ENCODE measurements at regions not wholly inside any gene's neighbourhood (a gene's known extent, or its start where the extent isn't known, plus 50 kb on each side); places are given as distances from the start of the nearest gene placed in this dataset.
"Not testable (repeated sequence)": the region's sequence is repeated elsewhere in the genome, so short reads cannot be mapped to it uniquely, and the experiment has no call there.

DNA sequence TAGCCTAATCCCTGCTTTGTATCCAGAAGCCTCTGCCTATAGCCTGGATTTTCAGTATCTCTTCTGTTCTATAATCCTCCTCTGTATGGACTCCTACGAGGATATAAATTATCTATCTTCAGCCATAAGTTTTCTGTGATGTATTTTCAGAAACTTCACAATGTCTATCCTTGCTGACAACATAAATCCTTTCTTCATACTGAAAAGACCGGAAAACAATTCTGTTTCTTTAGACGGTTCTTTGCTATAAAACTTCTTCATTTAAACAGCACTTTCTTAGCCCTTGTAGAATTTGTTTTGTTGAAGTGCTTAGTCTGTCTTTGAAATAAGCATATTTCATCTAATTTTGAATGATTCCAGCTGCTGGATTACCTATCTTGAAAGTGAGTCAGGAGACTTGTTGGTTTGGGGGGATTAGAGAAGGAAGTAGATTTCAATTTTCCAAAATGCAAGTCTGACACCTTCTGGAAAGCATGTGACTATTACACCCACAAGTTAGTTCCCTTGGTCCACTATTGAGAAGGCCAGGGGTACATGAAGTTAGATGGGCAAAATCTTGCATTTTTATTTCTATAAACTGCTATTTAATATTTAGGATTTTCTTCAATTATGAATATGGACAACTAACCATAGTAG lies 96.3 kb upstream of the RANBP3L start:
- no peaks in the 10 kb centered on the region for H3K36me3 ChIP-seq
- H3K4me3 ChIP-seq, result no peak overlapping the region
- H3K4me1 ChIP-seq, result peaks cover 99% of the 10 kb centered on the region
- H3K4me2 ChIP-seq, result peak overlapping the region; percentile 86
- no peaks in the 10 kb centered on the region for H3K9me3 ChIP-seq
- H3K9ac ChIP-seq, result peak overlapping the region; percentile 67; the same call in 1 of the 2 replicates
- peak overlapping the region; percentile 95 for H3K27ac ChIP-seq
- H4K20me1 ChIP-seq, result no peaks in the 10 kb centered on the region
- H3K27me3 ChIP-seq, result no peaks in the 10 kb centered on the region
- TF ChIP-seq Cebpa-rat (IDR thresholded peaks at IDR 0.05), result no peak

DNA sequence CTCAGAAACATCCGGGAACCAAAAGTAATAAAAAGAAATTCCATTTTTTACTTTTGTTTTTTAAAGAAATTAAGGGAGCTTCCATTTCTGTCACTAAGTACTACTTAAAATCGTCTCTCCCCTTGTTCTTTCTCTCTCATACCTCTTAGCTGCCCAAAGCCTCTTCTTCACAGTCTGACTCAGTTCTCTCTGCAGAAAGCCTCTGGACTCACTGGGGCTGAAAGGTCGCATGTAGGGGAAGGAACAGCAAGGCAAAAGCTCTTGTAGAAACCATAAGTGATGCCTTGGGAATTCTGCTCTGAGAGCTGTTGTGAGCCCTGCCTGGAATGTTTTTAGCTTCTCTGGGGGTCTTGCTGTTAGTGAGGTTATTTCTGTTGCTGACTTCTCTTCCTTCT lies 100.8 kb upstream of the RANBP3L start:
- H3K27me3 ChIP-seq, result no peaks in the 10 kb centered on the region

DNA sequence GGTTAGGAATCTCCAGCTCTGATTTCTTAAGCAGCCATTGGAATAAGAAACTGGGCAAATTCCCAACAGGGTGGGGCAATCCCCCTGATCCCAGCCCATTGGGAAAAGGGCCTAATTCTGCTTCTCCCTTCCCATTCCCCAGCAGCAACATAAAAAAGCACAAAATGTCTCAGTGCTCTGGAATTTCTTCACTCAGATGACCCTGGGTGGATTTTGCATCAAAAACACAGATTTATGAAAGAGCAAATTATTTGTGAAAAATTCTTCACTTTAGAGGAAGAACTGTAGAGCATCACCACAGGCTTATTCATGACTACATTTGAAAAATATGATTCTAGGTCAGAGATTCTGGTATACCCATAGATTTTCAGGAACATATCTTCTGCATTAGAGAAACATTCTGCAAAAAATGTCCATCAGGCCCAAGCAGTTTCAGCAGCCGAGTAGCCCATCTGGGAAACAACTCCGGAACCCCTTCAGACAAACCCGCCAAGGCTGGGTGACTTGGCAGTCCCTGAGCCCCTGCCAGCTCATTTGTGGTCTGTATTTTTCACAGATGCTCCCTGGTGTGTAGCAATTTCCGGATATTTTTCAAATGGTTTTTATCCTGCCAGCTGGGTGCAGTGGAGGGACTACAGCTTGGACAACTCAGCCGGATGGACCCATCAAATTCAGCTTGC lies 102.1 kb upstream of the RANBP3L start:
- peak overlapping the region; percentile 46; the same call in 1 of the 2 replicates for H3K4me3 ChIP-seq
- H3K36me3 ChIP-seq, result no peaks in the 10 kb centered on the region
- peak overlapping the region; percentile 97 for H3K27ac ChIP-seq
- peak overlapping the region; percentile 92 for H3K4me2 ChIP-seq
- peaks cover 85% of the 10 kb centered on the region for H3K4me1 ChIP-seq
- peak overlapping the region; percentile 80 for H3K9ac ChIP-seq
- peaks cover 5% of the 10 kb centered on the region for H3K9me3 ChIP-seq
- H4K20me1 ChIP-seq, result no peaks in the 10 kb centered on the region
- TF ChIP-seq Cebpa-rat (IDR thresholded peaks at IDR 0.05), result peak; percentile 97
- no peaks in the 10 kb centered on the region for H3K27me3 ChIP-seq

More for the DNA sequence above, 100.8 kb upstream of the RANBP3L start:
- Histone ChIP-seq H3K9me3 (no peaks in the 10 kb centered on the region), H3K4me3 (no peak overlapping the region), H3K4me2 (peak overlapping the region; percentile 92), H3K9ac (peak overlapping the region; percentile 78), H4K20me1 (no peaks in the 10 kb centered on the region), H3K4me1 (peaks cover 98% of the 10 kb centered on the region), H3K36me3 (no peaks in the 10 kb centered on the region), H3K27ac (peak overlapping the region; percentile 97)
- no peak for TF ChIP-seq Cebpa-rat (IDR thresholded peaks at IDR 0.05)

DNA sequence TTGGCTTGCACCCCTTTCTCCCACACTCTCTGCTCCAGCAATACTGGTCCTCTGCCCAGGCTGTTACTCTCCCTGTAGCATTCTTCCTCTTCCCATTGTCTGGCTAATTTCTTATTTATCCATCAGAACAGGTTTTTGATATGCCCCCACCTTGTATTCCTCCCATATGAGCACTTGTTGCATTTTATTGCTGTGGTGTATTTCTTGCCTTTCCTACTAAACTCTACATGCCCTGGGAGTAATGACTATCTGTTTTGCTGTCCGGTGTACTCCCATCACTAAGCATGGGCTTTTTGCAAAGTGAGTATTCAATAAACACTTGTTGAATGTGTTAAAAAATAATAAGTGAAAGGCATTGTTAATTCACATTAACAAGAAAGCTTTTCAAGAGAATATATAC lies 104.3 kb upstream of the RANBP3L start:
- H4K20me1 ChIP-seq, result no peaks in the 10 kb centered on the region
- H3K4me3 ChIP-seq, result no peak overlapping the region
- TF ChIP-seq Cebpa-rat (IDR thresholded peaks at IDR 0.05), result no peak
- H3K27me3 ChIP-seq, result no peaks in the 10 kb centered on the region
- H3K36me3 ChIP-seq, result no peaks in the 10 kb centered on the region
- H3K9me3 ChIP-seq, result peaks cover 24% of the 10 kb centered on the region
- H3K4me2 ChIP-seq, result peak overlapping the region; percentile 92
- peak overlapping the region; percentile 97 for H3K27ac ChIP-seq
- no peak overlapping the region for H3K9ac ChIP-seq
- peaks cover 63% of the 10 kb centered on the region for H3K4me1 ChIP-seq

DNA sequence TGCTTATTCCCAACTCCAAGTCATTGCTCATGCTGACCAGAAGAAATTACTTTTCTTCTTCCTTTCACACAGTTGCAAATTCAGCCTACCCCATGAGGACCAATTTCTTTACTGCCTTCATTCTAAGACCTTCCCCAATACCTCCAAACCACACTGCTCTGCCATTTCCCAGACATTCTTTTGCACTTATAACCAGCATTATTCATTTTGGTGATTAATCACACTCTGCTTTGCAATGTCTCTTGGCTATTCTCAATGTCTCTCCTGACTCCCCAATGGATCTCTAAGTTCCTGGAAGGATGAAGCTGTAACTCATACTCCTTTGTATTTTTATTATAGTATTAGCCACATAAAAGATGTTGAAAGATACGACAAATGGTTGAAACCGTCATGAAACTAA lies 105.7 kb upstream of the RANBP3L start:
- Histone ChIP-seq H3K4me3 (no peak overlapping the region), H3K27ac (peak overlapping the region; percentile 97), H3K4me2 (no peak overlapping the region; the same call in 1 of the 2 replicates), H3K4me1 (peaks cover 49% of the 10 kb centered on the region), H3K27me3 (no peaks in the 10 kb centered on the region), H3K9ac (no peak overlapping the region), H3K9me3 (peaks cover 29% of the 10 kb centered on the region), H4K20me1 (no peaks in the 10 kb centered on the region), H3K36me3 (no peaks in the 10 kb centered on the region)
- no peak for TF ChIP-seq Cebpa-rat (IDR thresholded peaks at IDR 0.05)

DNA sequence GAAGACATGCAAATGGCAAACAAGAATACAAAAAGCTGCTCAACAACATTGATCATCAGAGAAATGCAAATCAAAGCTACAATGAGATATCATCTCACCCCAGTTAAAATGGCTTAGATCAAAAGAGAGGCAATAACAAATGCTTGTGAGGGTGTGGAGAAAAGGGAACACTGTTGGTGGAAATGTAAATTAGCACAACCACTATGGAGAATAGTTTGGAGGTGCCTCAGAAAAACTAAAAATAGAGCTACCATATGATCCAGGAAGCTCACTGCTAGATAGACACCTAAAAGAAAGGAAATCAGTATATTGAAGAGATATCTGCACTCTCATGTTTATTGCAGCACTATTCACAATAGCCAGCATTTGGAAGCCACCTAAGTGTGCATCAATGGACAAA lies 108.0 kb upstream of the RANBP3L start:
- not testable (repeated sequence) for H4K20me1 ChIP-seq, H3K4me3 ChIP-seq, H3K4me2 ChIP-seq, H3K36me3 ChIP-seq, H3K27me3 ChIP-seq, H3K27ac ChIP-seq, H3K9ac ChIP-seq
- peaks cover 29% of the 10 kb centered on the region for H3K9me3 ChIP-seq
- H3K4me1 ChIP-seq, result peaks cover 27% of the 10 kb centered on the region

DNA sequence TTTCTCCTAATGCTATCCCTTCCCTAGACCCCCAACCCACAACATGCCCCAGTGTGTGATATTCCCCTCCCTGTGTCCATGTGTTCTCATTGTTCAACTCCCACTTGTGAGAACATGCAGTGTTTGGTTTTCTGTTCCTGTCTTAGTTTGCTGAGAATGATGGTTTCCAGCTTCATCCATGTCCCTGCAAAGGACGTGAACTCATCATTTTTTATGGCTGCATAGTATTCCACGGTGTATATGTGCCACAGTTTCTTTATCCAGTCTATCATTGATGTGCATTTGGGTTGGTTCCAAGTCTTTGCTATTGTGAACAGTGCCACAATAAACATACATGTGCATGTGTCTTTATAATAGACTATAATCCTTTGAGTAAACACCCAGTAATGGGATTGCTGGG lies 109.0 kb upstream of the RANBP3L start:
- not testable (repeated sequence) for H3K27me3 ChIP-seq, H3K36me3 ChIP-seq, H4K20me1 ChIP-seq, H3K9ac ChIP-seq, H3K27ac ChIP-seq, H3K4me2 ChIP-seq, H3K4me3 ChIP-seq
- Histone ChIP-seq H3K4me1 (peaks cover 18% of the 10 kb centered on the region), H3K9me3 (peaks cover 29% of the 10 kb centered on the region)

DNA sequence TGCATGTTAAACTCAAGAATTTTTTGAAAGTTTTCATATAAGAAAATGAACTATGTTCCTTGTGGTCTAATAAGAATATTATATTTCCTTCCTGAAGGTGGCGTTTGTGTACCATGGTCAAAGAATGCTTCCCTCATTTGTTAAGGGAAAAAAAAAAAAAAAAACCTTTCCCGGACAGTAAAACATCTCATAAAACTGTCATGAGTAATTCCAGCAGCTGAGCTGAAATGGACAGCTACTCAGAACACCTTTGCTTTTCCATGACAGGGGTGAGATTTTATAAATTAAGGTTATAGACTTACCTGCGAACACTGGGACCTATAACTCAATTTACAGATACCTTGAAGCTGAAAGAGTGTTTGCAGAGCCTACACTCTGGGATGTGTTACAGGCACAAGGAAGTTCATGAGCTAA lies 113.2 kb upstream of the RANBP3L start:
- H3K27ac ChIP-seq, result no peak overlapping the region
- H3K36me3 ChIP-seq, result no peaks in the 10 kb centered on the region
- no peak overlapping the region for H3K9ac ChIP-seq
- no peaks in the 10 kb centered on the region for H4K20me1 ChIP-seq
- no peak overlapping the region for H3K4me3 ChIP-seq
- no peak overlapping the region for H3K4me2 ChIP-seq
- no peak for TF ChIP-seq Cebpa-rat (IDR thresholded peaks at IDR 0.05)
- H3K27me3 ChIP-seq, result no peaks in the 10 kb centered on the region
- peaks cover 15% of the 10 kb centered on the region for H3K9me3 ChIP-seq
- peaks cover 23% of the 10 kb centered on the region for H3K4me1 ChIP-seq

DNA sequence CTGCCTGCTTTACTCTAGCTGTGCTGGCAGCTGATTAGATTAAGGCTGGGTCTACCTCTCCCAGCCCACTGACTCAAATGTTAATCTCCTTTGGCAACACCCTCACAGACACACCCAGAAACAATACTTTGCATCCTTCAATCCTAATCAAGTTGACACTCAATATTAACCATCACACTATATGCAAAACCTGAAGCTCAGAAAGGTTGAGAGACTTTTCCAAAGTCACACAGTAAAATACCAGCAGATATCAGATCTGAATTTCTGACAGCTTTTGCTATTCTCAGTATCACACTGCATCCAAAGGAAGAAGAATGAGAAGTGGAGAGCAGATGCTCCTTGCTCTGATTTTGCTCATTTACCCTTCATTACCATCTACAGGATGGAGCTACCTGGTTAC lies 114.9 kb upstream of the RANBP3L start:
- H3K4me2 ChIP-seq, result no peak overlapping the region
- H3K36me3 ChIP-seq, result no peaks in the 10 kb centered on the region
- H3K4me1 ChIP-seq, result peaks cover 41% of the 10 kb centered on the region
- no peak overlapping the region for H3K9ac ChIP-seq
- no peak overlapping the region for H3K27ac ChIP-seq
- H3K4me3 ChIP-seq, result no peak overlapping the region
- no peaks in the 10 kb centered on the region for H4K20me1 ChIP-seq
- TF ChIP-seq Cebpa-rat (IDR thresholded peaks at IDR 0.05), result no peak
- no peaks in the 10 kb centered on the region for H3K27me3 ChIP-seq
- no peaks in the 10 kb centered on the region for H3K9me3 ChIP-seq

DNA sequence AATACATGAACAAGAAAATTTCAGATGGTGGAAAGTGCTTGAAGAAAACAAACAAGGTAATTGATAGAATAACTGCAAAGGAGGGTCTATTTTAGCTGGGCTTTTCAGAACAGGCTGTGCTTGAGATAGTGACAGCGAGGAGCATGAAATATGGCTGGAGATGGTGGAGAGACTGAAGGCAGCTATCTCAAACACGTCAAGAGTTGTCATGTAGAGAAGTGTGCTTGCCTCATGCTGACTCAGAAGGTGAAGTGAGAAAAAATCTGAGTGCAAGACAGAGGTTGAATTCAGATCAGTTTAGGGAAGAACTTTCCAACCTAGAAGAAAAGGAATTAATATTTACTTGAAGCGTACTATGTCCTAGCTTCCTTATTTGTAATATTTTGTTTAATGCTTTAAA lies 115.5 kb upstream of the RANBP3L start:
- no peaks in the 10 kb centered on the region for H4K20me1 ChIP-seq
- H3K4me1 ChIP-seq, result peaks cover 47% of the 10 kb centered on the region
- no peak overlapping the region for H3K4me3 ChIP-seq
- no peak for TF ChIP-seq Cebpa-rat (IDR thresholded peaks at IDR 0.05)
- no peak overlapping the region for H3K9ac ChIP-seq
- no peaks in the 10 kb centered on the region for H3K36me3 ChIP-seq
- no peak overlapping the region for H3K4me2 ChIP-seq
- no peaks in the 10 kb centered on the region for H3K9me3 ChIP-seq
- no peaks in the 10 kb centered on the region for H3K27me3 ChIP-seq
- H3K27ac ChIP-seq, result no peak overlapping the region

Measured in BLaER1 (cell line).